ENCODE measurements at regions not wholly inside any gene's neighbourhood (a gene's known extent, or its start where the extent isn't known, plus 50 kb on each side); places are given as distances from the start of the nearest gene placed in this dataset.

DNA sequence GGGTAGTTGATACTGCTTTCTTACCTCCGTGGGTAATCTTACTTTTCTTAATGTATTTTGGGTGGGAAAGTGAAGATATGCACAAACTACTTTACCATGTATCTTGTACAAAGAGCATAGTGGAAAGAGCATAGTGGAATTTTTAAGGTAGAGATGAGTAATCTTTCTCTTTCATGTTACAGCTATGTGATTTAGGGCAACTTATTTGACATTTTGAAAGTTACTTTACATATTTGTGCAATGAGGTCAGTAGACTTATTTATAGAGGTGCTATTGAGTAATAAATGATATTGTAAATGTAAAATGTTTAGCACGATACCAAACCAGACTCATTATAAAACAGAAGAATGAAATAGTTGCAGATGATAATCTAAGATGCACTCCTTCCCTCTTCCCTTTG lies 351.2 kb downstream of the TRAM1L1 start:
- TF ChIP-seq, protein P1, sequence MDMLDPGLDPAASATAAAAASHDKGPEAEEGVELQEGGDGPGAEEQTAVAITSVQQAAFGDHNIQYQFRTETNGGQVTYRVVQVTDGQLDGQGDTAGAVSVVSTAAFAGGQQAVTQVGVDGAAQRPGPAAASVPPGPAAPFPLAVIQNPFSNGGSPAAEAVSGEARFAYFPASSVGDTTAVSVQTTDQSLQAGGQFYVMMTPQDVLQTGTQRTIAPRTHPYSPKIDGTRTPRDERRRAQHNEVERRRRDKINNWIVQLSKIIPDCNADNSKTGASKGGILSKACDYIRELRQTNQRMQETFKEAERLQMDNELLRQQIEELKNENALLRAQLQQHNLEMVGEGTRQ (IDR thresholded peaks at IDR 0.05; ENCODE audit: borderline replicate concordance, low read depth, low read length): no peak
- TF ChIP-seq, protein P2, sequence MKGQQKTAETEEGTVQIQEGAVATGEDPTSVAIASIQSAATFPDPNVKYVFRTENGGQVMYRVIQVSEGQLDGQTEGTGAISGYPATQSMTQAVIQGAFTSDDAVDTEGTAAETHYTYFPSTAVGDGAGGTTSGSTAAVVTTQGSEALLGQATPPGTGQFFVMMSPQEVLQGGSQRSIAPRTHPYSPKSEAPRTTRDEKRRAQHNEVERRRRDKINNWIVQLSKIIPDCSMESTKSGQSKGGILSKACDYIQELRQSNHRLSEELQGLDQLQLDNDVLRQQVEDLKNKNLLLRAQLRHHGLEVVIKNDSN (IDR thresholded peaks at IDR 0.05; ENCODE audit: borderline replicate concordance, low read depth): no peak
- TF ChIP-seq POLR2AphosphoS5 (IDR thresholded peaks at IDR 0.05; ENCODE audit: low read depth, low read length) (no peak), MXI1 (IDR thresholded peaks at IDR 0.05; ENCODE audit: low read depth, low read length) (no peak)
- TF ChIP-seq, protein P3, sequence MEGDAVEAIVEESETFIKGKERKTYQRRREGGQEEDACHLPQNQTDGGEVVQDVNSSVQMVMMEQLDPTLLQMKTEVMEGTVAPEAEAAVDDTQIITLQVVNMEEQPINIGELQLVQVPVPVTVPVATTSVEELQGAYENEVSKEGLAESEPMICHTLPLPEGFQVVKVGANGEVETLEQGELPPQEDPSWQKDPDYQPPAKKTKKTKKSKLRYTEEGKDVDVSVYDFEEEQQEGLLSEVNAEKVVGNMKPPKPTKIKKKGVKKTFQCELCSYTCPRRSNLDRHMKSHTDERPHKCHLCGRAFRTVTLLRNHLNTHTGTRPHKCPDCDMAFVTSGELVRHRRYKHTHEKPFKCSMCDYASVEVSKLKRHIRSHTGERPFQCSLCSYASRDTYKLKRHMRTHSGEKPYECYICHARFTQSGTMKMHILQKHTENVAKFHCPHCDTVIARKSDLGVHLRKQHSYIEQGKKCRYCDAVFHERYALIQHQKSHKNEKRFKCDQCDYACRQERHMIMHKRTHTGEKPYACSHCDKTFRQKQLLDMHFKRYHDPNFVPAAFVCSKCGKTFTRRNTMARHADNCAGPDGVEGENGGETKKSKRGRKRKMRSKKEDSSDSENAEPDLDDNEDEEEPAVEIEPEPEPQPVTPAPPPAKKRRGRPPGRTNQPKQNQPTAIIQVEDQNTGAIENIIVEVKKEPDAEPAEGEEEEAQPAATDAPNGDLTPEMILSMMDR (IDR thresholded peaks at IDR 0.05): no peak
